CD4-positive, alpha-beta T cell treated with Interleukin-2 at 100 ng/mL for 4 hours (primary cell): ENCODE measurements at regions not wholly inside any gene's neighbourhood (a gene's known extent, or its start where the extent isn't known, plus 50 kb on each side); places are given as distances from the start of the nearest gene placed in this dataset.

ENCODE experiments used
- DNase-seq: peaks from one replicate; pipeline ENCODE4 v3.0.0-alpha.2; 2020; ENCODE audit warnings: low spot score

DNA sequence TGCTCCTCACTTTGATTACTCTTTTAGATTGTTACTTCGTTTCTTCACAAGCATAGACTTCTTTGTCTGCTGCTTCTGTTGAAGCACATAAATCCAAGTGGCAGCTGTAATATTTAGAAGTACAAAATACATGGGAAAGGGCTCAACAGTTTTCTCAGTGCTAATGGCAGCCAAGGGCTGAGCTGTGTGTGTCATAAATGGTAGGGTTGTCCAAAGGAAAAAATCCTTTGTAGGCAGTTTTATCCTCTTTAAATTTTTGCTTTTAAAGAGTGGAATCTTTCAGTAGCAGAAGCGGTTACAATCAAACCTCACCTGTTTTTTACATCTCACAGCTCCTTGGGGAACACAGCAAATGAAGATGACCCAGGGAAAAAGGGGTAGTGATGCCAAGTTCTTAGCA lies 650.8 kb downstream of the PLPP3 start:
- DNase-seq = no peak

DNA sequence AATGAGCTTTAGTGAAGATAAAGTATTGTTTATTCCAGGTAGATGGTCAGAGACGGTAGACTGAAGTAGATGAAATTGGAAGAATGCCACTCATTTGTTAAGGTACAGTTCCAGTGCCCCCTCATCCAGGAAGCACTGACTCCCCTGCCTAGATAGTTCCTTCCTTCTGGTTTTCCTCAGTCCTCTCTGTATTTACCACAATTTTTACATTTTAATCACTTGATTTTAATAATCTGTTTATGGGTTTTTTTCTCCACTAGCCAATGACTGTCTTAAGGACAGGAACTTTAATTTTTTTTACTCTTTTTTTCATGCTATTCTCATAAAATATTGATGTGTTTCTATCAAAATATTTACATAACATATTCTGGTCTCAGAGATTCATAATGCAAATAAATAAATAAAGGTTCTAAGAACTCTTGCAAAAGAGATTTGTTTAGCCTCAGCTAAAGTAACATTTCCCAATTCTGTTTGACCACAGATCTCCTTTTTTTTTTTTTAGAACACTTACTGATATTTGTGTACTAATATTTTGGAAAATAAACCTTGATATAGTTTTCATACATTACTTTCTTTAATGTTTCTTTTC lies 651.6 kb downstream of the PLPP3 start:
- DNase-seq = no peak

DNA sequence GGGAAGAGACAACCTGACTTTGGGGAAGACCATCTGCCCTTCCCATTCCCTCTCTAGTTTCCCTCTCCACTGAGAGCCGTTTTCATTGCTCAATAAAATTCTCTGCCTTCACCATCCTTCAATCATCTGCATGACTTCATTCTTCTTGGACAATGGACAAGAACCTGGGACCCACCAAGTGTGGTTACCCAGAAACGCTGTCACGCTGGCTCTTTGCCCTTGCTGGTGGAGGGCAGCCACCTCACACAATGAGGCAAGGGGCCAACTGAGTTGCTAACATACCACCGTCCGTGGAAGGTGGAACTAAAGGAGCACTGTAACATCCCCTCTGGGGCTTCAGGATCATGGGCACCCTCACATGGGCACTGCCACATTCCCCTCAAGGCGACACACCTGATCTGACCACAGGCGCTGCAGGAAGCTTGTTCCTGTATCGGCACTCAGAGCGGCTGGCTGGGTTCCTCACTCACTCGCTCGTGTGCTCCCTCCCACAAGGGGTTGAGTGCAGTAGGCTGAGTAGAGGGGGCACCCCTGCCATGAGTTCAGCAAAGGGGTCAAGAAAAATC lies 652.4 kb downstream of the PLPP3 start:
- DNase-seq = no peak

DNA sequence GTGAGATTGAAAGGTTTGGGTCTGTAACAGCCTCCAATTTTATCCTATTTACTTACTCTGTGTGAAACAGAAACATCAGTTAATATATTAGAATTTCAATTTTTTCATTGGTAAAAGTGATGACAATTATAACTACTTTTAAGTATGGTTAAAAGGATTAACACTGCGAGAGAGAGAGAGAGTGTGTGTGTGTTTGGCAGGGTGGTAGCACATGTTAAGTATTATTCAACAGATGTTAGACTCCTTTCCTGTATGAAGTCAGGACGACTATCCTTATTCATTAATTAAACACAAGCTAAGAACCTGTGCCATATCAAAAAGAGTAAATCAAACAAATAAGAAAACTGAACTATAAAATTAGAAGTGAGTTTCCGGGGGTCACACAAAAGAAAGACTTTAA lies 662.5 kb downstream of the PLPP3 start:
- no peak for DNase-seq

DNA sequence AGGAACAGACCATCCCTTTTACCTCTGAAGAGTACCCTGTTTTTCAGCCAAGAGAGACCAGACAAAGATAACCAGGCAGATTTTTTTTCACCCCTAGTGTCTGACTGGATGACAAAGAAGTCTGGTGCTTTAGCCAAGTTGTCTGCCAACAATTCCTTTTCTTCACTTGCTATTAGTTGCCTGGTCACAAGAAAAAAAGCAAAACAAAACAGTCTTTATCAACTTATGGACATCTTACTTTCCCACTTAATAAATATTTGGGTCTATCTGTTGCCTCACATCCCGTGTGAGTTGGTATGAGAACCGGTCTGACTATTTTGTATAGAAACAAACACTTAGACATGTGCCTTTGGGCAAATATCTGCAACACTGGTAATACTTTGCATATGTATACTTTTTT lies 662.9 kb downstream of the PLPP3 start:
- no peak for DNase-seq

DNA sequence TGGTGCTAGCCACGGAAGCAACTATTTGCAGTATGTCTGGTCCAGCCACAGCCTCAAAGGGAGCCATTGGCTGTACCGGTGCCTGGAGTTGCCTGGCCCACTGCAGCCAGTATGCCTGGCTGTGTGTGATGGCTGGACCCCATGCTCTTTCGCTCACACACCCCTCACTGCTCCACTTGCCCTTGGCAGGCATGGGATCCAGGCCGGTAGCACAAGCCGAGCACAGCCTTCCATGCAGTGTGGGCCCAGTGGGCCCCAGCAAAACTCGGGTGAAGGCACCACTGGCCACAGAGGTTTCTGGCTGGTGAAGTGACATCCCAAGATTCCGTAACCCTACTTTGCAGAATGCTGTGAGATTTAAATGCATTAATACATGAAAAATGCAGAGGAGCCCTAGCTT lies 665.8 kb downstream of the PLPP3 start:
- no peak for DNase-seq

DNA sequence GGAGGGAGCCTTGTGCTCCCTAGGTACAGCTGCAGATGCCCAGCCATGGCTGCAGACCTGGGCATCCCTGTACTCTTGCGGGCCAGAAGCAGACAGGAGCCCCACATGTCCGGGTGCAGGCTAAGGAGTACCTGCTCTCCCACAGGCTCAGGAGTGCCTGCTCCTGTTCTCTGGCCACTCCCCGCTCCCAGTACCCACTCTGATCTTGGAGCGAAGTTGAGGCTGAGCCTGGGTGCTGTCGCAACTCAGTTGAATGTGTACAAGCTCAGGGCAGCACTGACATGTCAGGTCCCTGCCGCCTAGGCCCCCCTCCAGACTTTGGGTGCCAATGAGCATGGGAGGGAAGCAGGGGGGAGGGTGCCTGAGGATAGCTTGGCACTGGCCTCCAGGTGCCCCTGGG lies 666.9 kb downstream of the PLPP3 start:
- DNase-seq = no peak

DNA sequence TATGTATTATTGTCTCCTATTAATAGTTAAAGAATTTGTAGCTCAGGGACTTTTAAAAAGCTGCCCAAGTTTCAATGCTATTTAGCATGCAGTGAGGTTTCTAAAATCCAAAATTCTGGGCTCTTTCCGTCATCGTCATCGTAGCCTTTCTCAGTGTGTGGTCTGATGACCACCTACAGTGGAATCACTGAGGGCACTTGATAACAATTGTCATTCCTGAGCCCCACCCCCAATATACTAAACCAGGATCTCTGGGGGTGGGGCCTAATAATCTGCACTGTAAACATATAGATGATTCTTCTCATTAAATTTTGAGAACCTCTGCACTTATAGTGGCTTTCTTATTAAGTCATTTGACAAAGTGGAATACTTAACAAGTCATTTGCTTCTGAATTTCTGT lies 674.8 kb downstream of the PLPP3 start:
- no peak for DNase-seq

DNA sequence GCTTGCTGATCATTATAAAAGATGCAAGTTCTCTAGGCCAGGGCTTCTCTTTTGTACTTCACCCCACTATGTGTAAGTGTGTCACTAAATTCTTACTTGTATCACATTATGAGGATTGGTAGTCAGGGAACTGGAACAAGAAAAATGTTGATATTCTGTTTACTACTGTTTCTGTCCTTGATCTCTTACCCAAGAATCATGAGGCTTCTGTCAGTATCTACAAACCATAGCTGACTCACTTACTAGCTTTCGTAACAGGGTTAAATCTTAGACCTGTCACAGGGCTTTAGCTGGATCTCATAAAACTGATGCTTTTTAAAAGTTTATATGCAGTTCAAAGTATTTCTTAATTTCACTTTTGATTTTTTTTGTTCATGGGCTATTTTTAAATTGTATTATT lies 681.2 kb downstream of the PLPP3 start:
- DNase-seq = no peak

DNA sequence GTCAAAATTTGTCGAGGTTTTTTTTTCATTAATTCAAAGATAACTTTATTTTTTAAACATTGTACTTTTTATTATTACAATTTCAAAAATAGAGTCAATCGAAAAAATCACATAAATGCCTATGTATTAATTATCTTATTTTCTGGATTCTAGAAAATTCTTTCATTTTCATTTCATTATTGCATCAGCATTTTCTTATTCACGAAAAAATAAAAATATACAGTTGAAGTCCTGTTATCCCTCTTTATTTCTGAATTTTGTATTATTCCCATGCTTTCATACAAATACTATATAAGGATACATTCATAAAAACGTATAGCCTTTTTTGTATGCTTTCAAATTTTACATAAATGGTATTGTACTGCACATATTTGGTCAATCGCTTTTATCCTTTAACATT lies 681.0 kb upstream of the USP24 start:
- no peak for DNase-seq

DNA sequence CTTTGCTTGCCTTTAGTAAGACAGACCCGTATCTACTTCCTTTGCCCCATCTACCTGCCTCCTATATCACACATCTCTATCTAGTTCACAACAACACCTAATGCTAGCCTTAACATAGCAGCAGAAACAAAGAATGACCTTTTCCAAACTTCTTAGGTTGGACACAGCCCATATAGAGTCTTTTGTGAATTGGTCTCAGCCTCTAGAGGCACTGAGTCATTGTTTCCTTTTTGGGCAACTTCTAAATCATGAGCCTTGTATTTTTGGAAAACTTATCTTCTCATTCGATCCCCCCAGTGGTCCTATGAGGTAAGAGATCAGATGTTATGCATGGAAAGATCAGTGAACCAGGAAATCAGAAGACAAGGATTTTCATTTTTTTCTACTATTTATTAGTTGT lies 679.4 kb upstream of the USP24 start:
- DNase-seq = no peak

DNA sequence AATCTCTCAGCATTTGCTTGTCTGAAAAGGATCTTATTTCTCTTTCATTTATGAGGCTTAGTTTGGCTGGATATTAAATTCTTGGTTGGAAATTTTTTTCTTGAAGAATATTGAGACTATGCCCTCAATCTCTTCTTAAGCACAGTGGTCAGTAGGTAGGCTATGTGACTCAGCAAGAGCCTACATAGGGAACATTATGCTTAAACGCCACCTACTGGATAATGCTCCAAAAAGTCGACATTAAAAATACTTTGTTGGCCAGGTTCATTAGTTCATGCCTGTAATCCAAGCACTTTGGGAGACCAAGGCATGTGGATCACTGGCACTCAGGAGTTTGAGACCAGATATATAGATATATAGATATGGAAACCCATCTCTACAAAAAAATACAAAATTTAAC lies 678.0 kb upstream of the USP24 start:
- DNase-seq = no peak

DNA sequence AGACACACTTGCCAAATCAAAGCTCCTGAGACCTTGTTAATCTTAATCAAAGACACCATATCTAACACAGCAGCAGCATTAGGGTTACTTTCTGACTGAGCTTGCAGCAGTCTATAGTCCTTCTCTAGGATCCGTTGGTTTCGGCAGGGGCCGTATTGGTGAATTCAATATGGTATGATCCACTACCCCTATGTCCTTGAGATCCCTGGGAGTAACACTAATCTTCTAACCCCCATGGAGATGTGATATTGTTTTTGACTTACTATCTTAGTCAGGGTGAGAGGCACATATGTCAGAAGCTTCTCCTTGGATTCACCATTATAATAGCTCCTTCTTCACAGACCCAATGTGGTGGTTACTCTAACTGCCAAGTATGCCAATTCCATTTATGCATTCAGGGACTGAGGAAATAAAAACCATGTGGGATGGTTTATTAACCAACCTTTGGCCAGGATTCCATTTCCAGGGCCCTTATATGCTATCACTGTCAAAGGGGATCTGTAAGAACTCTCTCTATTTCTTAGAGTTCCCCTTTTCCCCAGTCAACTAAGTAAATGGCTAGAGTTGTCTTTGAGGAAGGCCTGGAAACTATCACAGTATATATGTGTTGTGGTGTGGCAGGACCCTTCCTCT lies 673.6 kb upstream of the USP24 start:
- no peak for DNase-seq

DNA sequence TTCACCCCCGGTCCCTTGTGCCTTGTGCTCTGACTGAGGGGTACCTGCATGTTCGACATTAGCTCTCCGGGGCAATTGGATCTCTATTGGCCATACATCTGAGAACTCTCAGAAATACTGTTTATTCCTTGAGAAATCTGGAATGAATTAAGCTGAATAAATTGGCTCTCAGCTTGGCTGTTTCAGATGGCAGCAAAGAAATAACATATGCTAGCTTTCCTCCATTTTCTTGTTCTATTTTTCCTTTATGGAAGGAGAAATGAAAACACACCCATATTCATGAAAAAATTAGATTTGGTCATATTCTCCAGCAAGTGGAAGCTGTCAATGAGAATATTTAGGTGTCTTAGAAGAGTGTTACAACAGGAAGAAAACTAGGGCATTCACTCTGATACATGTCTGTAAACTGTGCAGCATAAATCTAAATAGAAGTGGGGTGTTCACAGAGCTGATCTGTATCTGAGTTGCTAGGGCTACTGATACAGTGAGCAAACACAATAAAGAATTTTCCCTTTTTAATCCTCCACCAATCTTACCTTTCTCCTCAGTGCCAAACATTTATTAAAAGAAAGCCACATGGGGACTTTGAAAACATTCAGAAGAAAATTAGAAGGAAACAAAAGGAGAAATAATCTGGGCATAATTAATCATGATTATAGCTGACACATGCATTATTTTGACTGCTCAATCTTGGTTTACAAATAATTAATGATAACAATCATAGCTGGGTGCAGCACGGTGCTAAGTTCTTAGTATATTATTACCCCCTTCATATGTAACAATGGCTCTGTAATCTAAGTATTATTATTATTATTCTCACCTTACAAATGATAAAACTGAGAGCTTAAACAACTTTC lies 671.9 kb upstream of the USP24 start:
- DNase-seq = no peak

DNA sequence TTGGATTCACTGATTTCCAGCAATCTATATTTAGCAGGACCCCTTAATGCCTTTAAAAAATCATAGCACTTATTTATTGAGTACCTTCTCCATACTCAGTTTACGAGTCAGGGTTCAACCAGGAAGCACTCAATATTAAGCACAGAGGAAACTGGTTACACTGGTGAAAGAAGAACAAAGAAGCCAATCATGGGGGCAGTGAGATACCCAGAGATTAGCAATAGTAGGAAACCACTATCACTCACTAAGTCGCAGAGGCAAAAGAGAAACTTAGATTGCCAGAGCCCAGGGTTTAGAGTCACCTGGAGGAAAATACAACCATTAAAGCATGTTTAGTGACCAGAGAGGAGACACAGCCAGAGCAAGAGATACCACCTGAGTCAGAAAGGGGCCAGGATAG lies 670.5 kb upstream of the USP24 start:
- DNase-seq = no peak

DNA sequence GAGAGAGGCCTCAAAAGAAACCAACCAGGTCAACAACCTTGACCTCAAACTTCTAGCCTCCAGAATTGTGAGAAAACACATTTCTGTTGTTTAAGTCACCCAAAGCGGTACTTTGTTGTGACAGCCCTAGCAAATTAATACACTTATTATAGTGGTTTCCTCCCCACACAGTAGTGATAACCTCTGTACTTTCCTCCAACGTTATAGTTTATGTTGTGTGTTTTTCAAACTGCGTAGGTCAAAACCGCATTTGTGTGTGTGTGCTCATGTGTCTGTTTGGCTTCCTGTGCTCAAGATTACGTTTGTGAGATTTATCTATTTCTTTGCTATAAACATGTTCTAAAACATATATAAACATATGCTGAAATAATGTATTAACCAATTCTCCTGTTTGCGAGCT lies 667.8 kb upstream of the USP24 start:
- no peak for DNase-seq

DNA sequence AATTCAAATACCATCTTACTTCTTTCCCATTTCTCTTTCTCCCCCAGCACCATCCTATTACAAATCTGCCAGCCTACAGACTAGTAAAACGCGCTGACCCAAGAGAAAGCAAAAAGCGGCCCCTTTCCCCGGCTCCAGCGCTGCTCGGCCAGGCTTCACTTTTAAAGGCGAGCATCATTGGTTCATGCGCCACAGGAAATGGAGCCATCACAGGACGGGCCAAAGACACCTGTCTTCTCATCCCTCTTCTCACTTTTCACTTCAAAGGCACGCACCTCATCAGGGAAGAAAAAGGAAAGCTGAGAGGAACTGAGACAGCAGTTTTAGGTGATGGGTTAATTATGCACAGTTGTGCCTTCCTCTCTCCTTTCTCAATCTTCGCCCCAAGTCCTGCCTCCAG lies 664.2 kb upstream of the USP24 start:
- no peak for DNase-seq

DNA sequence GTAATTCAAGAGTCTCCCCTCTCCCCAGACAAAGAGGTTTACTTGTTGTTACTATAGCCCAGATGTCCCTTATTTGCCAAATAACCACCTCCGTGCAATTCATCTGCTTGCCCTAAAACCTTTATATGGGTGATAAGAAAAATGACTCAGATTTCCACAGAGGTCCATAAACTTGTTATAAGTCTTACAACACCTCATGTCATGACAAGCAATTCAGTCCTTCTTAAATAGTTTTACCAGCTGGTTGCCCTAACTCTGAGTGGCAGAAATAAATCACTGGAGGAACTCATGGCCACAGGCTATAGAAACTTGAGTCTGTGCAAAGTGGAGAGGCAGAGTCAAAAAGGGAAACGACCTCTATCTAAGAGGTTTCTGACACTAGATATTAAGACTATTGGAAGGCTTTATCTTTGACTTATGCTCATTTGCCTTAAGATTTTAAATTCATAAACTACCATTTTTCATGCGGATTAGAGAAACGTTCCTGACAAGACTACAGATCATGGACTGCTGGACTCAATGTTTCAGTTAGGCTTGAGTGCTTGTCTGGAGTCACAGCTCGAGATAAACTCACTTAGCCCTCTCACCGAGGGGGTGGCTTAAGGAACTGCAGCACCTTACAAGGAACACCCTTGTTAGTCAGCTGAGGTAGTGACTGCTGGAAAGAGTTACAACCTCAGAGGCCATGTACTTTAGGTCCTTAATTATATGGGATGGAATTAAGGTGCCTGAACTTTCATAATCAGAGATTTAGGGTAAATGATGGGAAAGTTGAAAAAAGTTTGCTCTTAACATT lies 662.5 kb upstream of the USP24 start:
- DNase-seq = no peak

DNA sequence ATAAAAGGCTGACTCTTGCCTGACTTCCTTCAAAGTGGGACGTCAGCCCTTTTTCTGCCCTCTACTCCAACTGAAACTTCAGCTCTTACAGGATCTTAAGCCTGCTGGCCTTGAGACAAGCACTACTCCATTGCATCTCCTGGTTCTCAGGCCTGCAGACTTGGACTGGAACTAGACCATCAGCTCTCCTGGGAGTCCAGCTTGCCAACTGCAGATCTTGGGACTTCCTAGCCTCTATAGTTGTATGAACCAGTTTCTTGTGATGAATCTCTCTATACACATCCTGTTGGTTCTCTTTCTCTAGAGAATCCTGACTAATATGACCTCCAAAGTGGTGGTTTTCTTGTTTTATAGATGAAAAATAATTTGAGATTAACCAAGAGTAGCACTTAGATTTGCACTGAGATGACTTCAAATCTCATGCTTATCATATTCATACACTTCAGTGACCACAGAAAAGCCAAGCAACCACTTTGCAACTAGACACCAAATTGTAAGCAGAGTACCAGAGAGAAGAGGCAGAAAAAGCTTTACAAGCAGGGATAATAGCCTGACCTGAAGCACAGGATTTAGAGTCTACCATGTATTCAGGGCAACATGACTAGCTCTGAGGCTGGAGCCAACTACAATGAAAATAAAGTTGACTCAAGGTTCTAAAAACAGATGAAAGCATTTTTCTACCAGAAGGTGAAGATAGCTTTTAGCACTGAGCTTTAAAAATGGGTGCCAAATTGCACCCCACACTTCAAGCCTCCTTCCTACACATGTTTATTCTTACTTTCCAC lies 661.3 kb upstream of the USP24 start:
- no peak for DNase-seq

DNA sequence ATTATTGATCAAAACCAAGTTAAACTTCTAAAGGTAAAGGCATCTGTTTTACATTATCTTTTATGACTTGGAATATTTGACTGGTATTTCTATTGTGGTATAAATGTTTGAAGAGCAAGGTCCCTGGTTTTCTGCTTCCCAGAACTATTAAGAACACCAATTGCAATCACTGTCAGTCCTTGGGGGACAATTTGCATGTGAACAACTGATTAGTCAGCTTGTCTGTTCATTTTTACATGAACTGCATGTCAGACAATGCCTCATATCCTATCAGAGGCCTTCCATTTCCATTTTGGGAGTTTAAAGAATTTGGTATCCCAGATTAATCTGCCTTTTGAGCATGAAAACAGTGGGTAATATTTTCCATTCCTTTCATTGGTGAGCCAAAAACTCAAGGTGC lies 654.9 kb upstream of the USP24 start:
- DNase-seq = no peak

DNA sequence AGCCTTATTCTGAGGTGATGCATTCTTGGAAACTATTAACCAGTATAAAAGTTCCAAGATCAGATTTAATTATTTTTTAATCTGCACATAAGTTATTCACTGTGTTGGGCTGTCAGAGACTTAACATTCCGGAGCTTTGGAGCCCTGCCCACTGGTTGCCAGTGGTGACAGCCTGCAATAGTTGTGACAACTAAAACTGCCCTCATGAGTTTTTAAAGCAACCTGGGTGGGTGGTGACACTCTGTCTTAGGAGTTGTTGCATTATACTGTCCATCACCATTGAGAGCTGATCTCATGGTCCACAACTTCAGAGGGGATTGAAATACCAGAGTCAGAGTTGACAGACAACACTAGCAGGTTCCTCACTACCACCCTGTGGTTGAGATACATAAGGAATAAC lies 653.9 kb upstream of the USP24 start:
- no peak for DNase-seq

DNA sequence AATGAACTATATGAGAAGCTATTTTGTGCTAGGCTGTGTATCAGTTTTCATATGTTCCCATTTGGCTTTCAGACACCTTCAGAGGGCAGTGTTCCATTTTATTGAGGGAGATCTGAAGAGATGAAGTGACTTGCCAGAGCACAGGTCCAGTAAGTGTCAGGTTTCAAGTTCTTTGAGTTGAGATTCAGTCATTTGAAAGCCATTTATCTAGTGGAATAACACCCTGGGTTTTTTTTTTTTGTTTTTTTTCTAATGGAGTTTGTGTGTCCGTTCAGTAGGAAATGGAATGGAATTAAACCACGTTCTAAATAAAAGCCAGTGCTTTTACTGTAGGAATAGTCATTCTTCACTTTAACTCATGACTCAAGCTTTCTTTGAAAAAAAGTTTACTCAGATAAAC lies 652.9 kb upstream of the USP24 start:
- no peak for DNase-seq
